ENCODE measurements at regions not wholly inside any gene's neighbourhood (a gene's known extent, or its start where the extent isn't known, plus 50 kb on each side); places are given as distances from the start of the nearest gene placed in this dataset.

DNA sequence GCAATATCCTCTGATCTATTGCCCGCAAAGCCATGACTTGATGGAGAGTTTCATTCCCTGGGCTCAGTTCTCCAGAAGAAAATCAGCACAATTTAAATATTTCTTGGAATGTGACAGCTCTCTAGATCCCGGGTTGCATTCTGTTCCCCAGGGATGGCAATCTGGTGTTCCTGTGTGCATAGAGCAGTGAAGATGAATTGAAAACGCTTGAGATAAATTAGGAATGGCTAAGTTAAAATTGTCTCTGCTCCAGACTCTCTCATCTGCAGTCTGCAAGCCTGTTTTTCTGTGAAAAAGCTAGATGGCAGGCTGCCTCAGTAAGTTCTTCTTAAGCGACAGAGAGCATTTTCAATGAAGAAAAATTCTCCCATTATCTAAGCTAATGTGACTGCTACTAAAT lies 582.5 kb upstream of the MGAT4C start:
- no peak for TF ChIP-seq YY1 (IDR thresholded peaks at IDR 0.05; ENCODE audit: insufficient read depth, insufficient read length)
- no peak for TF ChIP-seq ZNF274 (IDR thresholded peaks at IDR 0.05; ENCODE audit: low read depth, low read length)
- no peak for TF ChIP-seq SUZ12 (IDR thresholded peaks at IDR 0.05; ENCODE audit: extremely low read depth, insufficient read depth, insufficient read length)
